NCI-H1092 treated with DMSO at 0.1 percent for 48 hours (cell line): ENCODE measurements at regions not wholly inside any gene's neighbourhood (a gene's known extent, or its start where the extent isn't known, plus 50 kb on each side); places are given as distances from the start of the nearest gene placed in this dataset.
"Not testable (repeated sequence)": the region's sequence is repeated elsewhere in the genome, so short reads cannot be mapped to it uniquely, and the experiment has no call there.

Experiments used
- DNase-seq: peaks from one replicate; lab custom pipeline; 2025; lab: John Stamatoyannopoulos, UW

DNA sequence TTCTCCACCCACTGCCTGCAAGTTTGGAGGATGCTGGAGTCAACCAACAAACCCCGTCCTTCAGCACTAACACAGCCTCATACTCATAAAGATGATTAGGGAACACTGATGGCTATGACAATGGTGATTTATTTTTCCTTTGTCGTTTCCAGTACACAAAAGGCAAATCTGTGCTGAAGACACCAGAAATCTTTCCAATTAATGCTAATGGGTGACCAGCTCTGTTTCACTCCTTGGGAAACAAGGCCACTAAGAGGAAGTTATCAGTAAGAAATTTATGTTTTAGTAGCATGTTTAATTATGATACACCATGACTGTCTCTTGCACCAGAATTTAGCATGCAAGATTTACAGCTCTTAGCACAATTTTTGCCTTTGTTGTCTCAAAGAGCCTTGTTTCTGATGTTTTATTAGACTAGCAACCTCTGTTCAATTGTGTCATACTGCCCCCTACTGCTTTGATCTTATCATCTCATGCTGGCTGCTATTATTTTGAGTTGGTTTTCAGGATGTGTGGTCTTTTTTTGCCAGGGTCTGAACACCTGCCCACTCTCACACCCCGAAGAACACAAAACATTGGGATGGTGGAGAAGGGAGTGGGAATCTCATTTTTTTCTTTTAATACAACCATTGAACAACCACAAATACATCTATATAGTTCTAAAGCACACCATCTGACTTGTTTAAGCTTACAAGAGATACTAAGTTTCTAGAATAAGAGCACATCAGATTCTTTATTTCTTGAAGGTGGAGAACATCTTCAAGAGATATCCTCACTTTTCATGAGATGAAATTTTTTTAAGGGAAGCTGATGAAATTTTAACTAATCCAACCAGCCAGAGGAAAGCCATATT lies 160.9 kb downstream of the SPTSSA start:
- DNase-seq: peak; percentile 71

DNA sequence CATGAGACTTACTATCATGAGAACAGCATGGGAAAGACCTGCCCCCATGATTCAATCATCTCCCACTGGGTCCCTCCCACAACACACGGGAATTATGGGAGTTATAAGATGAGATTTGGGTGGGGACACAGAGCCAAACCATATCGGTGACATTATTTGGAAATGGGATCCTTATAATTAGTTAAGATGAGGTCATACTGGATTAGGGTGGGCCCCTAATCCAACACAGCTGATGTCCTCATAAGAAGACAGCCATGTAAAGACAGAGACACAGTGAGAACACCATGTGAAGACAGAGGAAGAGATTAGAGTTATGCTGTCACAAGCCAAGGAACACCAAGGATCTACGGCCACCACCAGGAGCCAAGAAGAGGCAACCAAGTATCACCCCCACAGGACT lies 161.7 kb downstream of the SPTSSA start:
- no peak for DNase-seq

DNA sequence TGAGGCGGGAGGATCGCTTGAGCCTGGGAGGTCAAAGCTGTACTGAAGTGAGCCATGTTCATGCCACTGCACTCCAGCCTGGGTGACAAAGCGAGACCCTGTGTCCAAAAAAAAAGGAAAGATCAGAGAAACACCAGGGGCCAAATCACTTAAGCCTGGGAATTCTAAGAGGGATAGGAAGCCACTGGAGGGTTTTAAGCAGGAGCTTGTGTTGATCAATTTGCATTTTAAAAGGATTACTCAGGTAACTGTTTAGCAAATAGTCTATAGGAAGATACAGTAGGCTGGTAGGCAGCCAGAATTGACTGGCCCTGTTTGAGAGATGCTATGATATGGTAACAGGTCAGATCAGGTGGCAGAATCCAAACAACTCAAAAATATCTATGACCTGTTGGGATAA lies 162.7 kb downstream of the SPTSSA start:
- no peak for DNase-seq

DNA sequence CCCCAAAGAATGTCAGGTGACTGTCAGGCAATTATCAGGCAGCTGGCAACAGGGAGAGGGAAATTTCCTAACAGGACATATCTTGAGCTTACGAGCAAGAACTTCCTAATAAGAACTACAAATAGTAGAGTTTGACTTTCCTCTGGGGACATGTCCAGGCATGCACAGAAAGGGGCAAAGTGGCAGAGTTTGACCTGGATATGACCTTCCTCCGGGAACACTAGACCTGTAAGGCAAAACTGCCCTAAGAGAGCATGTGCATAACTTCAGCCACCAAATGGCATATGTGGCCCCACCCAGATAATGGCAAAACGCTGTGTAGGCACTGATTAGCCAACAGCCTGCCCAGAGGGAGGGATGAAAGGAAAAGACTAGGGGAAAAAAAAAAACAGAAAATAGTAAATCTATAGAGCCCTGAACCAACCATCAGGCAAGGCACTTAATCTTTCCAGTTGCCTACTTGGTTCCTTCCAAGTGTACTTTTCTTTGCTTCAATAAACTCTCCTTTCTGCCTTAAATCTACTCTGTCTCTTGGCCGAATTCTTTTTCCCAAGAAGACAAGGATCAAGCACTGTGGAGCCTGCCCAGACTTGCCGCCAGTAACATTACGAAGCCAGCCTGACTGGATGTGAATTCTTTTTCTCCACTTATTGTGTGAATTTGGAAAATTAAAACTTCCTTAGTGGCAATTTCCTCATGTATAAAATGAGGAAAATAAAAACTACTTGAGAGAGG lies 164.1 kb downstream of the SPTSSA start:
- DNase-seq: no peak

DNA sequence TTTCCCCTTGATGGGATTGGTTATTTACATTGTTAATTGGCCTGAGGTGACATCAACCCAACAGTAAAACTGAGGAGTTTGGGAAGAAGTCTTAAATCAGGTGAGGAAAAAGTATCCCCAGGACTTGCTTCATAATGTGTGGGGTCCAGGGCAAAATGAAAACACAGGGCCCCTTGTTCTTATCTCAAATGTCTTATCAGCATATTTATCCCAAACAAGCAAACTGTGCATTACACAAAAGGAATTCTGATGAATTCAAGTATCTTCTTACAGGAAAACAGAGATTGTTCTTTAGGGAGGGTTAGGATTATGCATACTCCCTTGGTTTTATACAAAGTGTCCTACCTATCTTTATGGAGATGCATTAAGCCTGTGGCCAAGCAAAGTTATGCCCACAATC lies 178.4 kb downstream of the SPTSSA start:
- no peak for DNase-seq

DNA sequence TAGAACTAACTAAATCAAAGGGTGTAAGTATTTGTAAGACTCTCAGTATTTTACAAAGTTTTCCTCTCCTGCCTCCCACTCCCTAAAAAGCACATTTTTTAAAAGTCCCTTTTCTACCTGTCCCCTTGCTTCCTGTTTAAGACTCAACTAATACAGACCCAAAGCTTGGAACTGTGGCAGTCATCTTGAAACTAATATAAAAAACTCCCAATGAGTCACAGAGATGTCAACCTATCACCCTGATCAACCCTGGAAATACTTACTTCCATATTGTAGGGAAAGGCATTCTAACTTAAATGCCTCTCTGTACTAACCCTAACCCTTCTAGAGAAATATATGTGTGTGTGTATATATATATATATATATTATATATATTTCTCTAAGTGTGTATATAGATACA lies 184.8 kb downstream of the SPTSSA start:
- DNase-seq: no peak

DNA sequence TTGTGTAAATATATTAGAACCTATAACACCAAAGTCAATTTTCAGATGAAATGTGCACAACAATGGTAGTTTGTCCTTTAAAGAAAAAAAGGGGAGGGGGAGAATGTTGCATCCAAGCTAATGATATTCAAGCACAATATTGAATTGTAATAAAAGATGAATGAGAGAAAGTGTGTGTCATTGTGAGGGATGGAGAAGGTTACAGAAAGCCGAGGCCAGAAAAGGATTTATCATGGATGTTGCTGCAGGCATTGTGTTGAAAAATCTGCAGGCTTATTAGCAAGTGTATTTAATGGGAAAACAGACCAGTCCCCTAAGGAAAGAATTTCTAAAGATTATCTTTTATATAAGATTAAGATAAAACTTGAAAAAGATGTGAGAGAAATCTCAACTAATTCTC lies 186.5 kb downstream of the SPTSSA start:
- no peak for DNase-seq

DNA sequence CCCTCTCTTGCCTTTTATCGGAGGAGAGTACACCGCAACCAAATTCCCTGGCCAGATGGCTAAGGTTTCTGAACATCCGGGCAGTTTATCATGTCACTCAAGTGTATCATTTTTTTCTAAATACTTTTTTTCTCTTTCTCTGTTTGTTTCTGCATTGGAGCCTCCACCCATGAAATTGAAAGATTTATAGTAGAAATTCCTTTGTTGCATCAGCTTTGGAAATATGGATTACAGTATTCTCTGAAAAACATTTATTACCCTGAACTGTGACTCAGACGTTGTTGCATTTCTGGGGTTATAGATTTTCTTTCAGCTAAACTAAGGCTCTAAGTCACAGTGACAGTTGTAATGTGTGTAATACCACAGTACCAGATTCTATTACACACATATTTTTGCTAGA lies 187.0 kb downstream of the SPTSSA start:
- no peak for DNase-seq

DNA sequence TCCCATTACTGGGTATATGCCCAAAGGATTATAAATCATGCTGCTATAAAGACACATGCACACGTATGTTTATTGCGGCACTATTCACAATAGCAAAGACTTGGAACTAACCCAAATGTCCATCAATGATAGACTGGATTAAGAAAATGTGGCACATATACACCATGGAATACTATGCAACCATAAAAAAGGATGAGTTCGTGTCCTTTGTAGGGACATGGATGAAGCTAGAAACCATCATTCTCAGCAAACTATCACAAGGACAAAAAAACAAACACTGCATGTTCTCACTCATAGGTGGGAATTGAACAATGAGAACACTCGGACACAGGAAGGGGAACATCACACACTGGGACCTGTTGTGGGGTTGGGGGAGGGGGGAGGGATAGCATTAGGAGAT lies 188.3 kb downstream of the SPTSSA start:
- DNase-seq: not testable (repeated sequence)

DNA sequence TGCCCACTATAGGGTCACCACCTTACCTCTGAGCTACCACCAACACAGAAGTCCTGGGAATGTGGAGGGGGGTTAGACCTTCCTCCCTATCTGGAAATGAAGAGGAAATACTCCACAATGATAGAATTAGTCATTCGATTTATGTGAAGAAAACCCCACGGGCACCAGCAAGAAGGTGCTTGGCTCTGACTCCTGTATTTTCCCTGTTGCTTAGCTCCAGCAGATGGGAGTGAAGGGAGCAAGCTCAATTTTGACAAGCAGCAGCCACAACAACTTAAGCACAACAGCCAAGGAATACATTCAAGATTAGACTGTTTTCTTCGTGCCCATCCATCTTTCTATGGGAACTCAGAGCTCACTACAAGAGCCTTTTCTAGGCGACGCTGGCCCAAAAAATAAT lies 191.7 kb downstream of the SPTSSA start:
- DNase-seq: no peak

DNA sequence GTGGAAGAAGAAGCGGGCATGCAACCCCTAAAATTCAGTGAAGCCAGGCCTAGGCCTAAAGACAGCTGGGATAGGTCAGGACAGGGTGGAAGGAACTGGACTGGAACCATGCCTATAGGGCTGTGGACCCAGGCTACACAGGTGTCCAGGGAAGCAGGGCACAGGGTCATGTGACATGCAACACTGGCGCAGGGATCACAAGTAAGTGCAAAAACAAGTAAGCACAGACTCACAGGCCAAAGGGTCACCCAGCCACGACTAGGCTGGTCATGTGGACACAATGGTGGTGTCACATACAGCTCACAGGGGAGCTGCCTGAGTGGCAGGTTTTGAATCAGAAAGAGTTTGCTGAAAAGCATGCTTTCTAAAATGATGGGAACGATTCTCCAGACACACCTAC lies 195.7 kb downstream of the SPTSSA start:
- DNase-seq: no peak

DNA sequence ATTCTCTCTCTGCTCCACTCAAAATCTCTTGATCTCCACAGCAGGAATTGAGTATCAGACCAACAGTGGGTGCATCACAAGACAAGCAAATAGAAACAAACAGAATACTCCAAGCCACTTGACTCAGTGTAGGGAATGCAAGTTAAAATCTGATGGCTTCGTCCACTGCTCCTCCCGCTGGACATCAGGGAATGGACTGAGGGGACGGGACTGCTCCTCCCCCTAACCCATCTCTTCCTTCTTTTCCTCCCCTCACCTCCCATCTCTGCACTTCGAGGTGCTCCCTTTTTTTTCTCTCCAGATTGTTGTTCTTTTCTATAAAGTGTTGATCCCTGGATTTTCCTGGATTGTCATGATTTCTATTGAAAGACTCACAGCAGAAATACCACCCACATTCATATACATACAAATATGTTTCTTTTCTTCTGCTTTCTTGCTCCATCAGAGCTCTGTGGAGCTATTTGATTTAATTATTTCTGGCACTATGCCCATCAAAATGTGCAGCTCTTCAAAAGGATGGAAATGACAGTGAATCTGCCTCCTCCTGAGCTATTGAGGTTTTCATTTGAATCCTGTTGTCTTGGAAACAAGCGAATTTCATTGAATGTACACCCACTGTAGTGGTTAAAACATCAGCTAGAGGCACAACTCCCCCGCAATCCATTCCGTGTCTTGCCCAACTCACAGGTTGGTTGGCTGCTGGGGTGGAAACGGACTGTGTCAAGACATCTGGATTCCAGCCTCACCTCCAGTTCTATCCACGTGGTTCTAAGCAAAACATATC lies 199.7 kb downstream of the SPTSSA start:
- no peak for DNase-seq

DNA sequence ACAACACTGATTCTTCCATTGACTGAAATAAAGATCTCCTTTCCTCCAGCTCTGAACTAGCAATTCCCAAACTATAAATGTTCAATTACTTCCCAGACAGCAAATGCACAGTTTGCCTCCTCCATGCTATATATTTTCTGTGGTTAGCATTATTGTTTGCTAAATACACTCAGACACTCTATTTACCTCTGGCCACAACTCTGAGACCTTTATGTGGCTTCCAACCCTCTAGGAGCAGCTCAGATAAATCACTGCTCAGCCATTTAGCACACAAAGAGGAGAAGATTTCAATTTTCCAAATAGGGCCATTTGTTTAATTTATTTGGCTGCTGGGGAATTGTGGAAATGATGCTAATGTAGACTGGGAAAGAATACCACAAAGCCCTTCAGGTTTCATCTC lies 202.0 kb downstream of the SPTSSA start:
- DNase-seq: no peak

DNA sequence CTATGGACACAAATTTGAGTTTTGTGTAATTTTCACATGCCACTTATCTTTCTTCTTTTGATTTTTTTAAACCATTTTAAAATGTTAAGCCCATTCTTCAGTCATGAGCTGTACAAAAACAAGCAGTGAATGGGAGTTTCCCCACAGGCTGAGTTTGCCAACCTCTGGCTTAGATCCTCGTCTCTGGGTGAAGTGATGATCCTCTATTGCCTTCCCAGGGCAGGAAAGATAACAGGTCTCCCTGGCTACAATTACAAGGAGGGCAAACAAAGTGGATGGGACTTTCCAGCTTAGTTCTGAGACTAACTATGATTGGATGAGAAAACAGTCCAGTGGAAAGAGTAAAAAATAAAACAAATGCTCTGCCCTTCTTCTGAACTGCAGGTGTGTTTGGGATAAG lies 203.7 kb downstream of the SPTSSA start:
- DNase-seq: no peak

DNA sequence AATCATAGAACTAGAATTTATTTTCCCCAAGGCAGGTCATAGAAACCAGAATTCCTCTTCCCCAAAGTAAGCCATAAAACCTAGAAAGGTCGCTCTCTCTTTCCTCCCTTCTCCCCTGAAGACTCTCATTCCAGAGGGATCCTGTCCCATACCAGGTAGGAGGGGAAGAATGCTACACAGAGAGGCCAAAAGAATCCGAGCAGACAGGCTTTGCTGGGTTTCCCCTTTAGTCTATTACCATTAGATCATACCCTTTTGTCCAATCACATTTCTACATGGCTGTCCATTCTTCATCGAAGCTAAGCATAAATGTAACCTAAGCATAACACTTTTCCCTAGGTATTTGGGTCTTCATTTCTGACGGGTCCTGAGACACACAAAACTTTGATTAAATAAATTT lies 204.5 kb downstream of the SPTSSA start:
- no peak for DNase-seq

DNA sequence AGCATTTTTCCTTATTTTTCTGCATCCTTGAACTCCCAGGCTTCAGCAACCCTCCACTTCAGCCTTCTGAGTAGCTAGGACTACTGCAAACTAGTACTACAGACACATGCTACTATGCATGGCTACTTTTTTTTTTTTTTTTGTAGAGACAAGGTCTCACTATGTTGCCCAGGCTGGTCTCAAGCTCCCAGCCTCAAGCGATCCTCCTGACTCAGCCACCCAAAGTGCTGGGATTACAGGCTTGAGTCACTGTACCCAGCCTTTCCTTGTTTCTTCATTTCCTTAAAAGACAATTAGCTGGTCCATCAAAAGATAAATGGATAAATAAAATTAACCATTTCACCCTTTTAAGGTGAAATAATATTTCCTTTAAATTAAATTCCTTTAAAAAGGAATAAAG lies 205.8 kb downstream of the SPTSSA start:
- no peak for DNase-seq

DNA sequence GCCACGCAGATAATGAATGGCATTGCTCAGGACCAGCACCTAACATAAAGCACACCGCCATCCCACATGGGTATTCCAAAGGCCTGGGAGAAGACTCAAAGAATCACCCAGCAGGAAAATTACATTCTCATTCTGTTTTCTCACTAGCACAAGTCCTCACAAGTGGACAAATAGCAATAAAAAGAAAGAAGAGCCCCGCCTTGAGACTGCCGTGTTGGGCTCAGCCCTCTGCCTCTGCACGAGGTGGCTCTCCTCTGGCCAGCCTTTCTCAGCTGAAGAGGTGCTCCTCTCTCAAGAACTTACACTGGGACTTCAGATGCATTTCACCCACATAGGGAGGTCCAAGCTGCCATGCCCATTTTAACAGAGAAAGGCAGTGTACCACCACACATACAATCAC lies 207.5 kb downstream of the SPTSSA start:
- no peak for DNase-seq

DNA sequence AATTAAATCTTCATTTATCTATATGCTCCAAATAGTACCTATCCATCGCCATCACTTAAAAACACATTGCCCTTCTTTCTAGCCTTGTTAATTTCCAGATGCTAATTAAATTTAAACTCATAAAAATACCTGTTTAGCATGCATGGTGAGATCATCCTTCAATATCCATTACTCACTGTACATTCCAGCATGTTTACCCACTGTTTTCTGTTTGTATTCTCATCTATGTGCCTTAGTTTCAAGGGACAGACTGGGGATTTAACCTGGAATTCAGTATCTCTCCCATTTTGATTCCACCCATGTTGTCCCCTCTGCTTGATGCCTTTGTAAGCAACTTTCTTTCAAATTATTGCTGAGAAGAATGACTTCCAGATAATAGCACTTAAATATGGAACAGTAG lies 208.0 kb downstream of the SPTSSA start:
- DNase-seq: no peak

DNA sequence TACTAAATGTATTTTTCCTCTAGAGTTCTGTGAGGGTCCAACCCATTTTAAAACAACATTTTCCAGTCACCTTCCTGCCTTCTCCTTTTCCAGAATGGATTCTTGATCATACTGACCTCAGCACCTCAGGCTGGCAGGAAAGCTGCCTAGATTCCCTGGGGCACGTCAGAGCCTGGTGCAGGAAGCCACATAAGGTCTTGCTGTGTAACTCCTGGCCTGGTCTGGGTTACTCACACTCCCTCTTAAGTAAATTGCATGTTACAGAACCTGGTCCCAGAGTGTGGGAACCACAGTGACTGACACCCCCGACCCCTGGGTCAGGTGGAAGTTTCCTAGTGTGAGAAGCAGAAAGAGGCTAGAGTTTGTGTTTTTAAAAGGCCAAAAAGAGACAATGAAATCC lies 209.8 kb downstream of the SPTSSA start:
- no peak for DNase-seq

DNA sequence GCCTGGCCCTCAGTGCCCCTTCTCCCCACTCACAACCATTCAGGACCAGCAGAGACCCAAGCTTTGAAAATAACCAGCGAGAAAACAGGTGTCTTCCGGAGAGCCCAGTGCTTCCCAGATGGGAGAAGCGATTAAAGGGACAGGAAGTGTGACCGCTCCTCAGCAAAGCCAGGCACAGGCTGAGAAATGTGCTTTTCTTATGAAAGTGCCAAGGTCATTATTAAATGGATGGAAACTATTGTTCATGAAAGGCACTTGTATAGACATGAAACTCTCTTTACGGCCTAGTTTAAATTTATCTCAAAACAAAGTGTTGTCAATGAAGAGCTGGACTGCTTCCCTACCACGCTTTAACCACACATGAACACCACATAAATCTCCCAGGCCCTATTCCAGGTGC lies 210.4 kb downstream of the SPTSSA start:
- DNase-seq: no peak

DNA sequence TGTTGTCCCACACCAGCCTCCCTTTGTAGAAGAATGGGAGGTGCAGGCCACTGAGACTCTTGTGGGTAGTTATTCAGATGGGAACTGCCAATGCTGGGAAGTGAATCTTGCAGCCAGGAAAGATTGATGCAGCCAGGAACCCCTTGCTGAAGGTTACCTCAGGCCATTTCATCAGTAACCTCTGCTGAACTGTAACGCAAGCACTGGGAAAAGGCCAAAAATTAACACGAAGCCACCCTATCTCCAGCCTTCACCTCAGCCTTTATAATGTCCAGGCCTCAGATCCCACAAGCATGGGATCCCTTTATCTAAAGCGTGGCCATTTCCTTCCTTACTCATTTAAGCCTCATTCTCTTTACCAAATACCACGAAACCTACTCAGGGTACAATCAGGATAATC lies 211.1 kb downstream of the SPTSSA start:
- DNase-seq: no peak

DNA sequence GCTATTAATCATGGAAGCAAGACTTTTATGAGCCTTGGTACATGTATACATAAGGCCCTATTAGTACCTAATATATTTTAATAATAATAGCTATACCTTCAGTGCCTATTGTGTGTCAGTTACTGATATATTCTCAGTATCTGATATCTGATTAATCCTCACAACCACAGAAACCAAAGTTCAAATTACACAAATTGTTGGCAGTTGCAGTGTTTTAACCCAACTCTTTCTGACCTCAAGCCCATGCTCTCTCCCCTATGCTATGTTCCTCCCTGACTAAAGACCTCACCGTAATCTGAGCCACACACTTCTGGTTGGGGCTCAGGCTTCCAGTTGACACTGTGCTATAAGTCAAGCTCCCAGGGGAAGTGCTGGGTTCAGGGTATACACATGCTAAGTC lies 214.4 kb downstream of the SPTSSA start:
- no peak for DNase-seq

DNA sequence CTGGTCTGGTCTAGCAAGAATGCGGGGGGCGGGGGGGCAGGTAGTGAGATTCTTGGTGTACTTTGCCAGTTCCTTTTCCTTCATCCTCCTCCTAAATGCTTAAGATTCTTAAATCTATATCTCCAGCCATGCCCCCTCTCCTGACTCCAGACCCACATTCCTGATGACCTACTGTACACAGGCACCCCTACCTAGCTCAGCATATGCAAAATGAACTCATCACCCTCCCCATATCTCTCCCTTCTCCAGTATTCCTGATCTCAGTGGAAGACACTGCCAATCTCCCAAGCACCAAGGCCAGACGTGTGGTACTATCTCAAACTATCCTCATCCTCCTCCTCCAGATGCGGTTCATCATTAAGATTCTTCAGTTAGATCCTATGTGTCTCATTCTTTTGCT lies 215.8 kb downstream of the SPTSSA start:
- DNase-seq: no peak
